SIG-M5 (cell line): ENCODE measurements at regions not wholly inside any gene's neighbourhood (a gene's known extent, or its start where the extent isn't known, plus 50 kb on each side); places are given as distances from the start of the nearest gene placed in this dataset.
"Not testable (repeated sequence)": the region's sequence is repeated elsewhere in the genome, so short reads cannot be mapped to it uniquely, and the experiment has no call there.

Experiments used
- DNase-seq: peaks from one replicate; lab custom pipeline; 2025; lab: John Stamatoyannopoulos, UW

DNA sequence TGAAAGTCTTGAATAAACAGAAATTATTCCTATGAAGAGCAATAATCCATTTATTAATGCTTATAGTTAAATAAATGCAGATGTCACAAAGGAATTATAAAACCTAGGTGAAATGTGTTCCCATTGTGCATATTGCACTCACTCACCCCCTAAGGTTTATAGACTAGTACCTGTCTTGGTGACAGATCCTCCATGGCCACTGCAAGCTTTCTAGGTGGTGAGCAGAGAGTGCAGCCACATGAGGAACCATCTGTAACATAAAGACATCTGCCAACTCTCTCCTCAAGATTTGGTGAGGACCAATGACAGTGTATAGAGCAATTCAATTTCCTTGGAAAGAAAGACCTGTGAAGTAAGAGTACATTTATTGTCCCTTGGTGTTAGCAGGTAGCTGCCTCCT lies 616.4 kb downstream of the CENPC start:
- DNase-seq = not testable (repeated sequence)

GRCh38 chr4:66927937-66928336 lies 617.4 kb downstream of the CENPC start:
- no peak for DNase-seq

DNA sequence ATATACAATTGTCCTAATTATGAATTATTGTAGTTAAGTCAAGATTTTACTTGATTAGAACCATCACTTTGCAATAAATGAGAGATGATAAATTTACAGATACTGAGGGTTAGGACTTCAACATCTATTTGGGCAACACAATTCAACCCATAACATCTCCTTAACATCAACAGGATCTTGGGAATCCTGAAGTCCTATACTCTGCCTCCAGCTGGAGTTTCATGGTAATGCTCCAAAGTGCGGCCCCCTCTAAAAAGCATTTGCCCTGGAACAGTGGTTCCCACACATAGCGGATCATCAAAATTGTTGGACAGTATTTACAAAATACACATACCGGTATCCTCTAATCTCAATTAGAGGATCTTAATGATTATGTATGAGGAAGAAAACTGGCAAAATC lies 618.6 kb downstream of the CENPC start:
- no peak for DNase-seq

DNA sequence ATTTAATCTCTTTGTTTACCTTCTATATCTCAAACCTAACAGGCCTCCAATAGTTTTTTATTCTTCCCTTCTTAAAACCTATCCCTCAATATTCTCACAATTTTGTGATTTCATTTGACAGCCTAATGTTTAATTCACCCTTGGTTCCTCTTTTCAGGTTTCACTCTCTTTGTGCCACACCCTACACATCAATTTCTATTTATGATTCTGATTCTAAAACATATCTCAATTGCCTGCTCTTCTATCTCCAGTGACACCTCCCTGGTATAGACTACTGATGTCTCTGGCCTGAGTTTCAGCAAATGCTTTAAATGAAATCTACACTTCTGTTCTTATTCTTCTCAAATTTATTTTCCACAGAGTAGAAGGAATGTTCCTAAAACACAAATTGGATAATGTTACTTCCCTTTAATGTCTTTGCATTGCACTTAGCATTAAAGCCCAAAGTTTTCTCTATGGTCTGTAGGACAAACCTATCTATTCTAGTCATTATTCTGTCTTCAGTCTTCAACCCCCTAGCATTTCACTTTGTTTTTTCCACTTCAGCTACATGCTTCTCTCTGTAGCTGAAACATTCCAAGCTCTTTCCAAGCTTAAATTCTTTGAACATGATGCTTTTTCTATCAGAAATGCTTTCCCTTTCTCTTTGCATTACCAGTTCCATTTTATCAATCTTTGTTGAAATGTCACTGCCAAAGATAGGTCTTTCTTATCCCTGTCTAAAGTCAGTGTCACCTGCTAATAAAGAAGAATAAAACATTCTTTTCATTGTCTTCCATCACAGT lies 622.0 kb downstream of the CENPC start:
- no peak for DNase-seq

DNA sequence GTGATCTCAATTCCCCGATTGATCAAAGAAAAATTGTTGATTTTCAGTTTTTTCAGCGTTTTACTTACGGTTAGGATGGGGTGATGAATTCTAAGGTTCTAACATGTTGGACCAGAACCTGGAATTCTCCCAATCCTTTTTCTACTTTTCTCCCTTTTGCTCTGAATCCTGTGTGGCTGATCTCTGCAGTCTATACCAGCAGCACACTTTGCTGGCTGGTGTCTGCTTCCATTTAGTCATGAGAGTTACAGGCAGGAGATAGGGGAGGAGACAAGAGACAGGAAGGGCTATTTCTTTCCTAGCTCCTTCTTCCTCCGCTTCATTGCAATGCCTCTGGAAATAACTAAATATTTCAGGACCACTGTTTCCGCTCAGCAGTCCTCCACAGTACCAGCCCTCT lies 623.9 kb downstream of the CENPC start:
- no peak for DNase-seq

DNA sequence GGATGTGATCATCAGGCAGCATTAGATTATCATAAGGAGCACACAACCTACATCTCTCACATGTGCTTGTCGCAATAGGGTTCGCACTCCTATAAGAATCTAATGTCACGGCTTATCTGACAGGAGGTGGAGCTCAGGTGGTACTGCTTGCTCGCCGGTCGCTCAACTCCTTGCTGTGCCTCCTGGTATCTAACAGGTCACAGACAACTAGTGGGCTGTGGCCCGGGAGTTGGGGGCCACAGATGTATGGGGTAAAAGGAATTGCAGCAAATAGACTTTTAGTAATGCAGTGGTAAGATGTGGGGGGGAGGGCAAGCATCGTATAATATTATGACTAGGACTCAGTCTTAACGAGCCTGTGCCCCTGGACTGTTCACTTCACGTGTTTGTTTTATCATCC lies 624.8 kb downstream of the CENPC start:
- DNase-seq = no peak

GRCh38 chr4:66911880-66912279 lies 633.4 kb downstream of the CENPC start:
- DNase-seq = no peak

DNA sequence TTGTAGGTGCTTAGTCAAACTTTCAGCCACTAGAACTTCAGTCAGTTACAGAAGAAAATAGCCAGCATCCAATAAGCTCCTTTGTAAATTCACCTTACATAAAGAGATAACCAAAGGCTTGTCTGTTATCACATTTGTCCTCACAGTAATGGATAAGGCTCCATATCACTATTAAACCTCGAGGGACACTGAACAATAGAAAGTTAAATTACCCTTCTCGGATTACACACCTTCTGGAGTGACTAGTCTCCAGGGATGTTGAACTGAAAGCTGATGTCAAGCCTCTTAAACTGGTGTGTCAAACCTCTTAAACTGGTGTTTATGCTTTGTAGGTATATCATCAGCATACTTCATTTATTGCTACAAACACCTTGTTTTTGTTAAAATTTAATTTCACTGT lies 639.0 kb downstream of the CENPC start:
- no peak for DNase-seq

DNA sequence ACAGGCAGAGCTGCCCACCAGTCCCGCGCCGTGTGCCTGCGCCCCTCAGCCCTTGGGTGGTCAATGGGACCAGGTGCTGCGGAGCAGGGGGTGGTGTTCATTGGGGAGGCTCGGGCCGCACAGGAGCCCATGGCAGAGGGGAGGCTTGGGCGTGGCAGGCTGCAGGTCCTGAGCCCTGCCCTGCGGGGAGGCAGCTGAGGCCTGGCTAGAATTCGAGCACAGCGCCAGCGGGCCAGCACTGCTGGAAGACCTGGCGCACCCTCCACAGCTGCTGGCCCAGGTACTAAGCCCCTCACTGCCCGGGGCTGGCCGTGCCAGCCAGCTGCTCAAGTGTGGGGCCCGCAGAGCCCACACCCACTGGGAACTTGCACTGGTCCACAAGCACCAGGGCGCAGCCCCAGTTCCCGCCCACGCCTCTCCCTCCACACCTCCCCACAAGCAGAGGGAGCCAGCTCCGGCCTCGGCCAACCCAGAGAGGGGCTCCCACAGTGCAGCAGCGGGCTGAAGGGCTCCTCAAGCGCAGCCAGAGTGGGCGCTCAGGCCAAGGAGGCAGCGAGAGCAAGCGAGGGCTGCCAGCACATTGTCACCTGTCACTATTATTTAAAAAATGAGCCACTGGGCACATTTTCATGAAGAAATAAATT lies 645.8 kb downstream of the CENPC start:
- no peak for DNase-seq

DNA sequence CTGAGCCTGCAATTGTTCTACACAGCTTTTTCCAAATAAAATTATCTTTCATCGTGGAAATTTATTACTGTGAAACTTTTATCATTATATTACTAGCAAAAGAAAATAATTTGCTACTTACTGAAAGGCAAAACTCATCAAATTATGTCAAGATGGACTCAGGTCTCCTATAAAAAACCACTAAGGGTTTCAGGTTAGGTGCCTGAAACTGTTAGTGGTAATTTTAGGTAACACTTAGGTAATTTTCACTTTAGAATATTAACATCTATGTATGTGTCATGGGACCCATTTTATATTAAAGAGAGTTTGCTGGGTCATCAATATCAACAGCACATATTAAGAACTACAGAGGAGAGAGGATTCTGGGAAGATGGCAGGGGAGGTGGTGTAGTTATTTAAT lies 651.5 kb downstream of the CENPC start:
- DNase-seq = no peak

DNA sequence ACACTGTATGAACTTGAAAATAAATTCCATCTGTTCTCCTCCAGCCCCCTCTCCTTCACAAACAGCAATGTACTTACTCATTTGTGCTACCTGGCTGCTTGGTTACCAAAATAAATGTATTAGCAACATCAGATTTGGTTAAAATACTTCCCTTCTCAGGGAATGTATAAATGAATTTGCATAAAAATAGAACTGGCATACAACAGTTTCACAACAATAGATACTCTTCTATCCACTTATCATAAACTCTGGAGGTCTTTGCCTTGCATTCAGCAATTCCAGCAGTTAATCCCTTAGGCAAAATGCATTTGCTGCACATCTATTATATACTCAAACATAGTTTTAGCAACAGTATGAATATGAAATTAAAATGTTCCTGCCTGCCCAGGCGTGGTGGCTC lies 658.2 kb downstream of the CENPC start:
- DNase-seq = no peak

GRCh38 chr4:66885501-66886165 lies 659.7 kb downstream of the CENPC start:
- DNase-seq = no peak

DNA sequence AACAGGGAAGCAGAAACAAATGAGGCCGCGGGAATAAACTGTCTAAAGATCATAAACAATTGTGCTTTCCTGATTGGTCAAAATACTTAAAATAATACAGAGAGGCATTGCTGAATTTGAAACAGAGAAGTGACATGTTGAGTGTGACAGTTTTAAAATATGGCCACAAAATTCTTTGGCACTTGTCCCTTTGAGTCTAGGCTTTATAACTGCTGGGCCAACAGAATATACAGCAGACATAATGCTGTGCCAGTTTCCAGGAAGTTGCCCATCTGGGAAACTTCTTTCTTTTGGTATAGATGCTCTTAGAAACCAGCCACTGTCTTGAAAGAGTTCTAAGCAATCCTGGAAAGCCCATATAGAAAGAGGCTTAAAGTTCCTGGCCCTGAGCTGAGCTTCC lies 668.4 kb downstream of the CENPC start:
- no peak for DNase-seq

DNA sequence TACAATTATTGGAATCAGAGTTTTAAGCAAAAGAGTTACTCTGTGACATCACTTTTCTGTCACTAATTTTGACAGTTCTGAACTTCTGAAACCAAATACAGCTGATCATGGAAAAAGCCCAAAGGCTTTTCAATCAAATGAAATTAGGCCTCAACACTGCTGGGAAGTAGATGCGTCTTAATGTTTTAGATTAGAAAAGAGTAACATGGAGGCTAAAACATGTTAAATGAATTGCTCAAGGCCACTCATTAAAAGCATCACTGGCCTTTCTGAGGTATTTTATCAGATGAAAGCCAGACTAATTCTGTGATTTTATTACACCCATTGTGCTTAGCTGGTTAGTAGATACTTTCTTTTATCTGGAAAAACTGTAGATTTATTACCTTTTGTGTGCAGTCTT lies 672.6 kb downstream of the CENPC start:
- DNase-seq = no peak

DNA sequence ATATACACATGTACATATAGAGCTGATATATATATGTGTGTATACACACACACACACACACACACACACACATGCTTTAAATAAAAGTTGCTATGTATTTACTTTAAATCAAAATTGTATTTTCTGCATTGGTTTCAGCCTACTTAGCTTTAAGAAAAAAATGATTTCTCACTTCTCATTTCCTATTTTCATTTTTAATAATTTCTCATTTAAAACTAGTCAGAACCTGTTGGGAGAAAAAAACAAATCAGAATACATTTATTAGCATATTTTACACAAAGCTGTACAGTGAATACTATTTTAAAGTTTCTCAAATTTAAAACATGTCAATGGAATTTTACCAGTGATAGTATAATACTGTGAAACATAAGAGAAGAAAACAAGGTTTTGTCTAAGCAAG lies 681.8 kb downstream of the CENPC start:
- no peak for DNase-seq

DNA sequence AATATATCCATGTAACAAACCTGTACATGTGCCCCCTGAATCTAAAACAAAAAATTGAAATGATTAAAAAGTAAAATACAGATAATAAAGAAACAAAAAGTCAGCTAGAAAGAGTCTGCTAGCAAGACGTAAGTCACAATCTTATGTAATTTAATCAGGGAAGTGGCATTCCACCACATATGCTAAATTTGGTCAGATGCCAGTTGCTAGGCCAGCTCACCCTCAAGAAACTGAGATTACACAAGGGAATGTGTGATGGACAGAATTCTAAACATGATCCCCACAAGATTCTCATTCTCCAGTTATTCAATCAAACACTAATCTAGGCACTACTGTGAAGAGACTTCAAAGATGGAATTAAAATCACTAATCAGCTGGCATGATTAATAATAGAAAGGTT lies 689.3 kb downstream of the CENPC start:
- DNase-seq = no peak

DNA sequence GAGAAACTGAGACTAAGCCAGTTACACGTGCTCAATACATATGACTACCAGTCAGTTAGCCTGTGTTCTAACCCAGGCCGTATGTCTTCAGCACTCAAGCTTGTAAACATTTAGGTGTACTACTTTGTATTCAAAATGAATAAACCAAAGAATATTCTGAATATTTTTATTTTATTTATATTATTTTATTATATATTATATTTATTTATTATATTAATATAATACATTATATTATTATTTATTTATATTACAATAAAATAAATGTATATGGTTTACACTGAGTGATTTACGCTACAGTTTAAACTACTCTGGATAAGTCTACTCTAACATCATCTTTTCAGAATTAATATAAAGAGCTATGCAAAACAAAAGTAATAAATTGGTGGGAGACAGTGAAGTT lies 691.5 kb downstream of the CENPC start:
- DNase-seq = no peak

DNA sequence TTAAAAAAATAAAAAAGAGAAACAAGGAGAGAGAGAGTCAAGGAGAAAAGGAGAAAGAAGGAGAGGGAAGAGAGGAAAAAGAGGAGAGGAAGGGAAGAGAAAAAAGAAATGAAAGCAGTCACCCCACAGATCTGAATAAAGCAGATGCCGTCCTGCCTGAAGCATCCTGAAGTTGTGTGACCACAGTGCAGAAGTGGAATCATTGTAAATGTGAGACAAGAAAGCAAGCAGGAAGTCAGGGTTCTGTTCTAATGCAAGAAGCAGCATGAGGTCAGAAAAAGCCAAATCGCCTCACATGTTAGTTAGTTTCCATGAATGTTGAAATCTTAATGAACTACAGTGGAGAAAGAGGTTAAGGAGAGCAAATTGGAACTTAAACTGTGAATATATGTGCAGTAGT lies 692.5 kb downstream of the CENPC start:
- DNase-seq = no peak

DNA sequence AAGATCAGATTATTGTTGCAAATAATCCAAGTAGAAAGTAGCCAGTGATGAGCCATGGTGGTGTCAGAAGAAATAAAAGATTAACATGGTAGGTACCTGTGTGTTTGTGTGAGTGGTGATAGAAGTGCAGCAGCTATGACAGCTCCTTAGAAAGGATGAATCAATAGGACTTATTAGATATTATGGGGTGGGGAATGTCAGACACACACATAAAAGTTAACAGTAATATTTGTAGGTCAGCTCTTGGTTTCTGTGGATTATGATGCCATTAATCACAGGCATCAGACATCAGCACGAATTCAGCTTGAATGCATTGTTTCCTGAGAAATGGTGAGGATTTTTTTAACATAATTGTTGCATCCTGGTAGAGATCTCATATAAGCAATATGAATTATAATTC lies 695.7 kb downstream of the CENPC start:
- DNase-seq = no peak

GRCh38 chr4:66842724-66843088 lies 702.6 kb downstream of the CENPC start:
- DNase-seq = no peak

- DNase-seq = no peak
Observed at GRCh38 chr4:66842026-66842723, 703.1 kb downstream of the CENPC start.

- no peak for DNase-seq
Observed at GRCh38 chr4:66840178-66840577, 705.1 kb downstream of the CENPC start.
